Panc1 (cell line): ENCODE measurements at regions not wholly inside any gene's neighbourhood (a gene's known extent, or its start where the extent isn't known, plus 50 kb on each side); places are given as distances from the start of the nearest gene placed in this dataset.

Source experiments
- ATAC-seq: fragments of 200-7000 bp; cut with Tn5 transposase; 2 replicates; pipeline ENCODE4 v1.9.1; 2020; ENCODE audit warnings: mild to moderate bottlenecking, moderate library complexity
- BruUV-seq: library from RNA; stranded (reverse); fragments of 400-500 nt; replicated peaks from 2 replicates; lab custom pipeline; 2021; lab: Mats Ljungman, UMichigan
- CTCF ChIA-PET: fragments of 300-600 bp; sonication (Branson Sonifier 250); formaldehyde crosslinking; loops from one replicate; lab custom pipeline; 2022; ENCODE audit warnings: antibody characterized with exemption; lab: Charles Lee
- POLR2A ChIA-PET: fragments of 300-600 bp; sonication (Branson Sonifier 250); formaldehyde crosslinking; loops from one replicate; lab custom pipeline; 2022; ENCODE audit warnings: antibody characterized with exemption; lab: Charles Lee
- DNase-seq: peaks from one replicate; pipeline ENCODE4 v3.0.0-alpha.2; 2010; ENCODE audit warnings: low read depth, low spot score
- H3K27ac ChIP-seq: 2 replicates; pipeline ENCODE4 v1.5.1; 2011; ENCODE audit warnings: mild to moderate bottlenecking, low read length, inconsistent platforms
- H3K27me3 ChIP-seq: fragments of 200-500 bp; sonication (Bioruptor generic); 2 replicates; pipeline ENCODE4 v1.6.0; 2014; ENCODE audit warnings: low read length, inconsistent platforms; ENCODE audit not compliant: control insufficient read depth, insufficient read depth
- H3K36me3 ChIP-seq: fragments of 200-500 bp; sonication (Bioruptor generic); 2 replicates; pipeline ENCODE4 v1.5.1; 2014; ENCODE audit warnings: inconsistent platforms, mild to moderate bottlenecking, low read length, moderate library complexity; ENCODE audit not compliant: control insufficient read depth, insufficient read depth
- H3K4me1 ChIP-seq: 2 replicates; pipeline ENCODE4 v1.5.1; 2011; ENCODE audit warnings: inconsistent platforms, mild to moderate bottlenecking, low read length, moderate library complexity; ENCODE audit not compliant: control insufficient read depth, insufficient read depth
- H3K4me3 ChIP-seq, 2 experiments: 2 replicates each; pipeline ENCODE4 v1.5.1; 2011 to 2012; ENCODE audit warnings: low read depth in 2 of 2, low read length in 2 of 2, mild to moderate bottlenecking in 2 of 2, inconsistent platforms in 1 of 2, moderate library complexity in 1 of 2
- H3K9me3 ChIP-seq: fragments of 200-500 bp; sonication (Bioruptor generic); 2 replicates; pipeline ENCODE4 v1.5.1; 2014; ENCODE audit warnings: low read depth, mild to moderate bottlenecking, inconsistent platforms, low read length, moderate library complexity; ENCODE audit not compliant: control insufficient read depth, insufficient read depth
- CTCF ChIP-seq: fragments of 450-650 bp; IDR thresholded peaks from 2 replicates; pipeline ENCODE4 v1.5.1; 2017; ENCODE audit warnings: mild to moderate bottlenecking
- POLR2AphosphoS5 ChIP-seq: IDR thresholded peaks from 2 replicates; pipeline ENCODE4 v1.6.1; 2012; ENCODE audit warnings: mild to moderate bottlenecking, low read depth, low read length, moderate library complexity
- REST ChIP-seq, 2 experiments: IDR thresholded peaks; 2 replicates each; pipeline ENCODE4 v1.6.1; 2011 to 2012; ENCODE audit warnings: low read depth in 2 of 2, control low read depth in 1 of 2, low read length in 1 of 2, mild to moderate bottlenecking in 1 of 2, moderate library complexity in 1 of 2; ENCODE audit not compliant: insufficient read depth in 1 of 2
- SIN3A ChIP-seq: IDR thresholded peaks from 2 replicates; pipeline ENCODE4 v1.6.1; 2012; ENCODE audit warnings: low read depth, mild to moderate bottlenecking, low read length, moderate library complexity, borderline replicate concordance; ENCODE audit not compliant: insufficient read depth
- TCF7L2 ChIP-seq: IDR thresholded peaks from 2 replicates; pipeline ENCODE4 v1.6.1; 2011; ENCODE audit warnings: mild to moderate bottlenecking, low read depth, low read length, inconsistent platforms
- in situ Hi-C: cut with HindIII; loops from 2 replicates; pipeline ENCODE4 v1.10.0; 2016; ENCODE audit warnings: low sequenced_read_pairs, low pct_unique_long_range_greater_than_20kb
- intact Hi-C: fragments of 100-400 bp; cut with micrococcal nuclease; formaldehyde crosslinking; loops from one replicate; pipeline ENCODE4 v1.10.0; 2022; ENCODE audit not compliant: unreplicated experiment

GRCh38 chr4:134510544-134510943 lies 309.0 kb upstream of the PABPC4L start:
- H3K27me3 ChIP-seq = no peaks in the 10 kb centered on the region
- H3K27ac ChIP-seq = no peak overlapping the region
- DNase-seq (no peak), ATAC-seq (no peak)
- intact Hi-C loops = no loop called here
- H3K36me3 ChIP-seq = no peaks in the 10 kb centered on the region
- ChIA-PET POLR2A (no interaction called here), CTCF (no interaction called here)
- in situ Hi-C loops = no loop called here
- no peaks in the 10 kb centered on the region for H3K9me3 ChIP-seq
- H3K4me1 ChIP-seq = no peaks in the 10 kb centered on the region
- BruUV-seq = no TSS peak
- no peak overlapping the region for H3K4me3 ChIP-seq
- TF ChIP-seq TCF7L2 = no peak
- TF ChIP-seq SIN3A = no peak
- no peak for TF ChIP-seq POLR2AphosphoS5
- no peak for TF ChIP-seq CTCF
- no peak for TF ChIP-seq REST (IDR thresholded peaks at IDR 0.05; ENCODE audit: insufficient read depth in 1 of 2, low read depth in 2 of 2, low read length in 1 of 2)

GRCh38 chr4:134505511-134505910 lies 303.9 kb upstream of the PABPC4L start:
- BruUV-seq = no TSS peak
- H3K4me1 ChIP-seq = no peaks in the 10 kb centered on the region
- H3K27me3 ChIP-seq = no peaks in the 10 kb centered on the region
- H3K36me3 ChIP-seq = no peaks in the 10 kb centered on the region
- TF ChIP-seq REST (IDR thresholded peaks at IDR 0.05; ENCODE audit: insufficient read depth in 1 of 2, low read depth in 2 of 2, low read length in 1 of 2) = no peak
- TF ChIP-seq POLR2AphosphoS5 = no peak
- no peak for TF ChIP-seq TCF7L2
- TF ChIP-seq SIN3A = no peak
- no peak for TF ChIP-seq CTCF
- in situ Hi-C loops = no loop called here
- ChIA-PET POLR2A (interaction anchor here (0.6 kb wide), 1 partner anchor 59 kb away, joined by 3 read pairs; no protein-coding TSS in a partner anchor), CTCF (no interaction called here)
- no peak for DNase-seq
- H3K9me3 ChIP-seq = no peaks in the 10 kb centered on the region
- no peak for ATAC-seq
- no peak overlapping the region for H3K4me3 ChIP-seq
- H3K27ac ChIP-seq = no peak overlapping the region
- intact Hi-C loops = no loop called here
